WTC11 (cell line): ENCODE measurements at regions not wholly inside any gene's neighbourhood (a gene's known extent, or its start where the extent isn't known, plus 50 kb on each side); places are given as distances from the start of the nearest gene placed in this dataset.

Experiments used
- ATAC-seq: fragments of 200-7000 bp; cut with Tn5 transposase; 2 replicates; pipeline ENCODE4 v1.10.0; 2021; ENCODE audit warnings: mild to moderate bottlenecking, moderate library complexity
- CTCF ChIA-PET: fragments of 300-600 bp; sonication (Branson Sonifier 250); formaldehyde crosslinking; loops from one replicate; lab custom pipeline; 2021; ENCODE audit warnings: antibody characterized with exemption; lab: Charles Lee
- POLR2A ChIA-PET: fragments of 350-600 bp; sonication (Branson Sonifier 250); formaldehyde crosslinking; loops from one replicate; lab custom pipeline; 2021; ENCODE audit warnings: antibody characterized with exemption; lab: Charles Lee
- DNase-seq: peaks from one replicate; pipeline ENCODE4 v3.0.0; 2021; ENCODE audit warnings: low spot score
- H3K27ac Mint-ChIP-seq: 2 replicates; pipeline ENCODE4 v1.8.0; 2021; ENCODE audit warnings: mixed read lengths
- H3K27me3 Mint-ChIP-seq: 2 replicates; pipeline ENCODE4 v1.8.0; 2021; ENCODE audit warnings: low read depth, mild to moderate bottlenecking, moderate library complexity, mixed read lengths
- H3K36me3 Mint-ChIP-seq: 2 replicates; pipeline ENCODE4 v1.8.0; 2021; ENCODE audit warnings: mixed read lengths
- H3K4me1 Mint-ChIP-seq: 2 replicates; pipeline ENCODE4 v1.8.0; 2022; ENCODE audit warnings: mixed read lengths
- H3K4me3 Mint-ChIP-seq: 2 replicates; pipeline ENCODE4 v1.8.0; 2021; ENCODE audit warnings: mild to moderate bottlenecking, moderate library complexity, mixed read lengths
- H3K9me3 Mint-ChIP-seq: 2 replicates; pipeline ENCODE4 v1.8.0; 2021; ENCODE audit warnings: mixed read lengths
- E2F4 ChIP-seq: sonication (generic); formaldehyde crosslinking; IDR thresholded peaks from 2 replicates; pipeline ENCODE4 v1.8.1; 2022; ENCODE audit warnings: low read depth, mild to moderate bottlenecking, moderate library complexity, missing genetic modification reagents, borderline replicate concordance
- NFYB ChIP-seq: sonication (generic); formaldehyde crosslinking; conservative IDR thresholded peaks from 2 replicates; pipeline ENCODE4 v1.8.0; 2022; ENCODE audit warnings: low read depth, missing genetic modification reagents
- NR1H2 ChIP-seq: sonication (generic); formaldehyde crosslinking; IDR thresholded peaks from 2 replicates; pipeline ENCODE4 v1.9.0; 2021; ENCODE audit warnings: mild to moderate bottlenecking, moderate library complexity, missing genetic modification reagents
- PRDM15 ChIP-seq: sonication (generic); formaldehyde crosslinking; IDR thresholded peaks from 2 replicates; pipeline ENCODE4 v1.8.0; 2022; ENCODE audit warnings: missing genetic modification reagents
- SMAD3 ChIP-seq: sonication (generic); formaldehyde crosslinking; IDR thresholded peaks from 2 replicates; pipeline ENCODE4 v1.8.0; 2022; ENCODE audit warnings: missing genetic modification reagents, mild to moderate bottlenecking, borderline replicate concordance
- TCF7 ChIP-seq: sonication (generic); formaldehyde crosslinking; IDR thresholded peaks from 2 replicates; pipeline ENCODE4 v1.8.0; 2022; ENCODE audit warnings: mild to moderate bottlenecking, low read depth, missing genetic modification reagents, moderate library complexity
- TEAD4 ChIP-seq: sonication (generic); formaldehyde crosslinking; IDR thresholded peaks from 2 replicates; pipeline ENCODE4 v1.8.0; 2022; ENCODE audit warnings: mild to moderate bottlenecking, missing genetic modification reagents
- USF2 ChIP-seq: sonication (generic); formaldehyde crosslinking; IDR thresholded peaks from 2 replicates; pipeline ENCODE4 v1.8.1; 2023; ENCODE audit warnings: mild to moderate bottlenecking, missing genetic modification reagents, moderate library complexity
- ZNF138 ChIP-seq: sonication (generic); formaldehyde crosslinking; conservative IDR thresholded peaks from 2 replicates; pipeline ENCODE4 v1.8.1; 2022; ENCODE audit warnings: mild to moderate bottlenecking, moderate library complexity, missing genetic modification reagents
- ZNF219 ChIP-seq: sonication (generic); formaldehyde crosslinking; IDR thresholded peaks from 2 replicates; pipeline ENCODE4 v1.8.0; 2023; ENCODE audit warnings: missing genetic modification reagents, mild to moderate bottlenecking, borderline replicate concordance
- ZNF396 ChIP-seq: fragments of 250-450 bp; sonication (Bioruptor Pico); IDR thresholded peaks from 2 replicates; pipeline ENCODE4 v1.8.0; 2021; ENCODE audit warnings: mild to moderate bottlenecking, moderate library complexity, borderline replicate concordance
- TF ChIP-seq, protein P1 (sequence below): sonication (generic); formaldehyde crosslinking; IDR thresholded peaks from 2 replicates; pipeline ENCODE4 v1.8.1; 2023; ENCODE audit warnings: mild to moderate bottlenecking, missing genetic modification reagents, borderline replicate concordance
- TF ChIP-seq, protein P2 (sequence below): sonication (generic); formaldehyde crosslinking; IDR thresholded peaks from 2 replicates; pipeline ENCODE4 v1.8.0; 2022; ENCODE audit warnings: mild to moderate bottlenecking, missing genetic modification reagents
- TF ChIP-seq, protein P3 (sequence below): sonication (generic); formaldehyde crosslinking; conservative IDR thresholded peaks from 2 replicates; pipeline ENCODE4 v1.8.1; 2022; ENCODE audit warnings: mild to moderate bottlenecking, missing genetic modification reagents

- TF ChIP-seq PRDM15 (CRISPR knock-in tag) (no peak), NFYB (CRISPR knock-in tag) (no peak), ZNF396 (CRISPR knock-in tag) (no peak)
- TF ChIP-seq, protein P1, sequence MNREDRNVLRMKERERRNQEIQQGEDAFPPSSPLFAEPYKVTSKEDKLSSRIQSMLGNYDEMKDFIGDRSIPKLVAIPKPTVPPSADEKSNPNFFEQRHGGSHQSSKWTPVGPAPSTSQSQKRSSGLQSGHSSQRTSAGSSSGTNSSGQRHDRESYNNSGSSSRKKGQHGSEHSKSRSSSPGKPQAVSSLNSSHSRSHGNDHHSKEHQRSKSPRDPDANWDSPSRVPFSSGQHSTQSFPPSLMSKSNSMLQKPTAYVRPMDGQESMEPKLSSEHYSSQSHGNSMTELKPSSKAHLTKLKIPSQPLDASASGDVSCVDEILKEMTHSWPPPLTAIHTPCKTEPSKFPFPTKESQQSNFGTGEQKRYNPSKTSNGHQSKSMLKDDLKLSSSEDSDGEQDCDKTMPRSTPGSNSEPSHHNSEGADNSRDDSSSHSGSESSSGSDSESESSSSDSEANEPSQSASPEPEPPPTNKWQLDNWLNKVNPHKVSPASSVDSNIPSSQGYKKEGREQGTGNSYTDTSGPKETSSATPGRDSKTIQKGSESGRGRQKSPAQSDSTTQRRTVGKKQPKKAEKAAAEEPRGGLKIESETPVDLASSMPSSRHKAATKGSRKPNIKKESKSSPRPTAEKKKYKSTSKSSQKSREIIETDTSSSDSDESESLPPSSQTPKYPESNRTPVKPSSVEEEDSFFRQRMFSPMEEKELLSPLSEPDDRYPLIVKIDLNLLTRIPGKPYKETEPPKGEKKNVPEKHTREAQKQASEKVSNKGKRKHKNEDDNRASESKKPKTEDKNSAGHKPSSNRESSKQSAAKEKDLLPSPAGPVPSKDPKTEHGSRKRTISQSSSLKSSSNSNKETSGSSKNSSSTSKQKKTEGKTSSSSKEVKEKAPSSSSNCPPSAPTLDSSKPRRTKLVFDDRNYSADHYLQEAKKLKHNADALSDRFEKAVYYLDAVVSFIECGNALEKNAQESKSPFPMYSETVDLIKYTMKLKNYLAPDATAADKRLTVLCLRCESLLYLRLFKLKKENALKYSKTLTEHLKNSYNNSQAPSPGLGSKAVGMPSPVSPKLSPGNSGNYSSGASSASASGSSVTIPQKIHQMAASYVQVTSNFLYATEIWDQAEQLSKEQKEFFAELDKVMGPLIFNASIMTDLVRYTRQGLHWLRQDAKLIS = no peak
- TF ChIP-seq, all 79 proteins: peak for 0
These were observed 70.8 kb downstream of the HSPB8 start (continued) for GRCh38 chr12:119249383-119250155.

DNA sequence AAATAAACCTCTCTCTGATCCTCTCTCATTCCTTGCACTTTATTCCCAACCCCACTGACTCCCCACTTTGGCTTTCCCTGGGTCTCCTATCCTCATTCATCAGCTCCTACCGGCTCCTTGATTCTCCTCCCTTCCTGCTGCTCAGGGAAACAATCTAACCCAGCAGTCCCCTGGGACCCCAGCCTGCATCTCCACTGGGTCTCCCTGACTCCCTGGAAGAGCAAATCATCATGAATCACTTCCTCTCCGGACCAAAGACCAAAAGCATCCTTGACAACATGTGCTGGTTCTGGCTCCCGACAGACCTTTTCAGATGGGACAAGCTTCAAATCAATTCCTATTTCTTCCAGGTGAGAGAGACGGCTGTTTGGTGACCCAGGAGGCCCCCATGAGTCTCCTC is 76.6 kb downstream of the HSPB8 start:
- Mint-ChIP-seq H3K36me3 (no peaks in the 10 kb centered on the region), H3K4me3 (no peak overlapping the region), H3K9me3 (peaks cover 4% of the 10 kb centered on the region), H3K27me3 (no peaks in the 10 kb centered on the region), H3K27ac (no peak overlapping the region; the same call in 1 of the 2 replicates), H3K4me1 (0 out of 2 replicates have a peak, but pooled peaks cover 3% of the 10 kb centered on the region)
- CTCF ChIA-PET = interaction anchor here (0.7 to 1.5 kb wide), 4 partner anchors 19 to 157 kb away, joined by 3 to 6 read pairs (median 4); no protein-coding TSS in a partner anchor
- POLR2A ChIA-PET = no interaction called here
- ATAC-seq = no peak
- TF ChIP-seq NR1H2 (CRISPR knock-in tag) (no peak), ZNF138 (CRISPR knock-in tag) (no peak), SMAD3 (CRISPR knock-in tag) (no peak), USF2 (CRISPR knock-in tag) (no peak), TCF7 (CRISPR knock-in tag) (no peak), E2F4 (CRISPR knock-in tag) (no peak), TEAD4 (CRISPR knock-in tag) (no peak), ZNF219 (CRISPR knock-in tag) (no peak)
- TF ChIP-seq, protein P2, sequence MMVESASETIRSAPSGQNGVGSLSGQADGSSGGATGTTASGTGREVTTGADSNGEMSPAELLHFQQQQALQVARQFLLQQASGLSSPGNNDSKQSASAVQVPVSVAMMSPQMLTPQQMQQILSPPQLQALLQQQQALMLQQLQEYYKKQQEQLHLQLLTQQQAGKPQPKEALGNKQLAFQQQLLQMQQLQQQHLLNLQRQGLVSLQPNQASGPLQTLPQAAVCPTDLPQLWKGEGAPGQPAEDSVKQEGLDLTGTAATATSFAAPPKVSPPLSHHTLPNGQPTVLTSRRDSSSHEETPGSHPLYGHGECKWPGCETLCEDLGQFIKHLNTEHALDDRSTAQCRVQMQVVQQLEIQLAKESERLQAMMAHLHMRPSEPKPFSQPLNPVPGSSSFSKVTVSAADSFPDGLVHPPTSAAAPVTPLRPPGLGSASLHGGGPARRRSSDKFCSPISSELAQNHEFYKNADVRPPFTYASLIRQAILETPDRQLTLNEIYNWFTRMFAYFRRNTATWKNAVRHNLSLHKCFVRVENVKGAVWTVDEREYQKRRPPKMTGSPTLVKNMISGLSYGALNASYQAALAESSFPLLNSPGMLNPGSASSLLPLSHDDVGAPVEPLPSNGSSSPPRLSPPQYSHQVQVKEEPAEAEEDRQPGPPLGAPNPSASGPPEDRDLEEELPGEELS (CRISPR knock-in tag) = no peak
- TF ChIP-seq, protein P3, sequence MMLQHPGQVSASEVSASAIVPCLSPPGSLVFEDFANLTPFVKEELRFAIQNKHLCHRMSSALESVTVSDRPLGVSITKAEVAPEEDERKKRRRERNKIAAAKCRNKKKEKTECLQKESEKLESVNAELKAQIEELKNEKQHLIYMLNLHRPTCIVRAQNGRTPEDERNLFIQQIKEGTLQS (CRISPR knock-in tag) = no peak
- DNase-seq = no peak
